Lower lobe of right lung (tissue), 2 donors: ENCODE measurements at regions not wholly inside any gene's neighbourhood (a gene's known extent, or its start where the extent isn't known, plus 50 kb on each side); places are given as distances from the start of the nearest gene placed in this dataset.

ENCODE experiments used
- ATAC-seq, 2 donors: fragments of 200-7000 bp; cut with Tn5 transposase; one replicate each; pipeline ENCODE4 v1.9.1; 2020 to 2022; ENCODE audit warnings: mild to moderate bottlenecking in 2 of 2, moderate library complexity in 2 of 2
- DNase-seq: peaks from one replicate; pipeline ENCODE4 v3.0.0-alpha.2; 2020
- H3K27ac ChIP-seq: fragments of 200-600 bp; one replicate; pipeline ENCODE4 v1.8.0; 2022
- H3K27me3 ChIP-seq: fragments of 200-600 bp; one replicate; pipeline ENCODE4 v1.8.0; 2022; ENCODE audit warnings: low read depth
- H3K36me3 ChIP-seq: fragments of 200-600 bp; one replicate; pipeline ENCODE4 v1.8.0; 2022; ENCODE audit warnings: mild to moderate bottlenecking
- H3K4me1 ChIP-seq: fragments of 200-600 bp; one replicate; pipeline ENCODE4 v1.8.0; 2022
- H3K4me3 ChIP-seq: fragments of 200-600 bp; one replicate; pipeline ENCODE4 v1.8.0; 2022; ENCODE audit warnings: mild to moderate bottlenecking
- H3K9me3 ChIP-seq: fragments of 200-600 bp; one replicate; pipeline ENCODE4 v1.8.0; 2022
- CTCF ChIP-seq: fragments of 200-600 bp; IDR thresholded peaks from one replicate; pipeline ENCODE4 v1.8.0; 2022; ENCODE audit warnings: antibody characterized with exemption, mild to moderate bottlenecking
- intact Hi-C: fragments of 100-400 bp; cut with DNase I; formaldehyde crosslinking; loops from one replicate; pipeline ENCODE4 v1.11.0; 2022
- donor health status: DM: no; HTN: yes; CAD: no; lungs with severe emphysema.

GRCh38 chrX:42491137-42491907 is 286.6 kb downstream of the PPP1R2C start:
- intact Hi-C loops = no loop called here
- H3K4me3 ChIP-seq = no peak overlapping the region
- no peak overlapping the region for H3K27ac ChIP-seq
- TF ChIP-seq CTCF = no peak
- H3K9me3 ChIP-seq = no peaks in the 10 kb centered on the region
- no peak for ATAC-seq
- no peaks in the 10 kb centered on the region for H3K27me3 ChIP-seq
- H3K36me3 ChIP-seq = no peaks in the 10 kb centered on the region
- H3K4me1 ChIP-seq = no peaks in the 10 kb centered on the region
- DNase-seq = no peak

- Histone ChIP-seq H3K9me3 (no peaks in the 10 kb centered on the region), H3K27me3 (no peaks in the 10 kb centered on the region), H3K4me3 (no peak overlapping the region), H3K36me3 (no peaks in the 10 kb centered on the region), H3K27ac (no peak overlapping the region), H3K4me1 (no peaks in the 10 kb centered on the region)
- TF ChIP-seq CTCF = no peak
- intact Hi-C loops = no loop called here
- DNase-seq = no peak
- ATAC-seq = no peak
Observed at GRCh38 chrX:42490111-42490510, 287.9 kb downstream of the PPP1R2C start.

- no peaks in the 10 kb centered on the region for H3K27me3 ChIP-seq
- H3K36me3 ChIP-seq = no peaks in the 10 kb centered on the region
- ATAC-seq (no peak), DNase-seq (no peak)
- H3K4me3 ChIP-seq = no peak overlapping the region
- intact Hi-C loops = no loop called here
- H3K4me1 ChIP-seq = no peaks in the 10 kb centered on the region
- no peak overlapping the region for H3K27ac ChIP-seq
- no peaks in the 10 kb centered on the region for H3K9me3 ChIP-seq
- TF ChIP-seq CTCF = no peak
Observed at GRCh38 chrX:42485601-42486000, 292.4 kb downstream of the PPP1R2C start.

- no peaks in the 10 kb centered on the region for H3K9me3 ChIP-seq
- no peak for ATAC-seq
- no peaks in the 10 kb centered on the region for H3K4me1 ChIP-seq
- no peak for DNase-seq
- H3K27me3 ChIP-seq = no peaks in the 10 kb centered on the region
- no peak overlapping the region for H3K27ac ChIP-seq
- H3K4me3 ChIP-seq = no peak overlapping the region
- H3K36me3 ChIP-seq = no peaks in the 10 kb centered on the region
- TF ChIP-seq CTCF = no peak
- intact Hi-C loops = no loop called here
Observed at GRCh38 chrX:42484233-42484632, 293.7 kb downstream of the PPP1R2C start.

- intact Hi-C loops = no loop called here
- ATAC-seq (no peak), DNase-seq (no peak)
- Histone ChIP-seq H3K4me1 (no peaks in the 10 kb centered on the region), H3K27ac (no peak overlapping the region), H3K9me3 (no peaks in the 10 kb centered on the region), H3K4me3 (no peak overlapping the region), H3K27me3 (no peaks in the 10 kb centered on the region), H3K36me3 (no peaks in the 10 kb centered on the region)
- no peak for TF ChIP-seq CTCF
Observed at GRCh38 chrX:42477396-42477795, 300.6 kb downstream of the PPP1R2C start.
